ENCODE measurements at regions not wholly inside any gene's neighbourhood (a gene's known extent, or its start where the extent isn't known, plus 50 kb on each side); places are given as distances from the start of the nearest gene placed in this dataset.

GRCh38 chr13:109977212-109977968 is 191.0 kb upstream of the IRS2 start:
- no peak for DNase-seq

- DNase-seq = no peak
Measured at GRCh38 chr13:109976206-109976997, 190.0 kb upstream of the IRS2 start.

GRCh38 chr13:109974354-109974753 is 188.0 kb upstream of the IRS2 start:
- no peak for DNase-seq

GRCh38 chr13:109973279-109973678 is 186.9 kb upstream of the IRS2 start:
- no peak for DNase-seq

GRCh38 chr13:109971456-109972090 is 185.2 kb upstream of the IRS2 start:
- DNase-seq = no peak

GRCh38 chr13:109971006-109971405 is 184.6 kb upstream of the IRS2 start:
- DNase-seq = no peak

- no peak for DNase-seq
Measured at GRCh38 chr13:109968876-109969577, 182.6 kb upstream of the IRS2 start.

GRCh38 chr13:109963960-109964563 is 177.7 kb upstream of the IRS2 start:
- no peak for DNase-seq

- DNase-seq = no peak
Measured at GRCh38 chr13:109963384-109963783, 177.0 kb upstream of the IRS2 start.

GRCh38 chr13:109959903-109960302 is 173.5 kb upstream of the IRS2 start:
- DNase-seq = no peak

- DNase-seq = no peak
Measured at GRCh38 chr13:109957875-109958274, 171.5 kb upstream of the IRS2 start.

- no peak for DNase-seq
Measured at GRCh38 chr13:109955598-109955997, 169.2 kb upstream of the IRS2 start.

GRCh38 chr13:109954441-109954840 is 168.1 kb upstream of the IRS2 start:
- DNase-seq = no peak

GRCh38 chr13:109951491-109951890 is 165.1 kb upstream of the IRS2 start:
- DNase-seq = no peak

- no peak for DNase-seq
Measured at GRCh38 chr13:109949397-109949796, 163.0 kb upstream of the IRS2 start.

GRCh38 chr13:109947006-109947405 is 160.6 kb upstream of the IRS2 start:
- no peak for DNase-seq

- no peak for DNase-seq
Measured at GRCh38 chr13:109945206-109945960, 159.0 kb upstream of the IRS2 start.

- no peak for DNase-seq
Measured at GRCh38 chr13:109941951-109942350, 155.6 kb upstream of the IRS2 start.

- DNase-seq = no peak
Measured at GRCh38 chr13:109941221-109941620, 154.8 kb upstream of the IRS2 start.

- DNase-seq = no peak
Measured at GRCh38 chr13:109940637-109941036, 154.3 kb upstream of the IRS2 start.

- no peak for DNase-seq
Measured at GRCh38 chr13:109939838-109940237, 153.5 kb upstream of the IRS2 start.

Data from occipital lobe (tissue), 1 donor.